ENCODE measurements at regions not wholly inside any gene's neighbourhood (a gene's known extent, or its start where the extent isn't known, plus 50 kb on each side); places are given as distances from the start of the nearest gene placed in this dataset.
A peak's percentile ranks its signal among the peaks of the same experiment; 100 is the strongest.
"Not testable (repeated sequence)": the region's sequence is repeated elsewhere in the genome, so short reads cannot be mapped to it uniquely, and the experiment has no call there.

- DNase-seq (no peak), ATAC-seq (peak in 2 of 4 donors; percentile 50 to 57)
- Histone ChIP-seq H3K4me3 (no peak overlapping the region), H3K27me3 (no peaks in the 10 kb centered on the region), H3K36me3 (no peaks in the 10 kb centered on the region), H3K27ac (peak overlapping the region in 4 of 12 donors; percentile 14 to 56 (median 26)), H3K4me1 (peaks cover 0 to 13% (median 1%) of the 10 kb centered on the region in 12 donors), H3K9me3 (no peaks in the 10 kb centered on the region)
- 24 to 48% (median 29%) methylated on average over 2 of the region's 2 CpGs for WGBS, 4 donors
- TF ChIP-seq POLR2A (IDR thresholded peaks at IDR 0.05), result no peak
- intact Hi-C loops (cut with DNase I), result no loop called here
These were observed 436.9 kb upstream of the TMEM132C start for GRCh38 chr12:127830065-127830460.

GRCh38 chr12:127830730-127831129 lies 436.2 kb upstream of the TMEM132C start:
- intact Hi-C loops (cut with DNase I), result no loop called here

GRCh38 chr12:127832172-127832571 lies 434.8 kb upstream of the TMEM132C start:
- Histone ChIP-seq H3K27ac (no peak overlapping the region), H3K4me3 (no peak overlapping the region), H3K36me3 (no peaks in the 10 kb centered on the region), H3K4me1 (peaks cover 0 to 13% (median 1%) of the 10 kb centered on the region in 12 donors), H3K9me3 (no peaks in the 10 kb centered on the region), H3K27me3 (no peaks in the 10 kb centered on the region)
- no peak for ATAC-seq
- 91 to 94% (median 91%) methylated on average over 3 of the region's 3 CpGs for WGBS, 4 donors
- DNase-seq, result no peak
- TF ChIP-seq CTCF (IDR thresholded peaks at IDR 0.05) (no peak), POLR2A (IDR thresholded peaks at IDR 0.05) (no peak)
- intact Hi-C loops (cut with DNase I), result no loop called here

More at GRCh38 chr12:127830730-127831129, 436.2 kb upstream of the TMEM132C start:
- H3K4me1 ChIP-seq, result peaks cover 0 to 13% (median 1%) of the 10 kb centered on the region in 12 donors
- H3K27ac ChIP-seq, result peak overlapping the region in 3 of 12 donors; percentile 14 to 27 (median 25)
- H3K27me3 ChIP-seq, result no peaks in the 10 kb centered on the region
- 87 to 90% (median 89%) methylated on average over 3 of the region's 3 CpGs for WGBS, 4 donors
- H3K9me3 ChIP-seq, result no peaks in the 10 kb centered on the region
- TF ChIP-seq CTCF (IDR thresholded peaks at IDR 0.05) (no peak), POLR2A (IDR thresholded peaks at IDR 0.05) (no peak)
- ATAC-seq (no peak), DNase-seq (no peak)
- H3K4me3 ChIP-seq, result no peak overlapping the region
- no peaks in the 10 kb centered on the region for H3K36me3 ChIP-seq

- H3K27ac ChIP-seq; H3K9me3 ChIP-seq; H3K4me1 ChIP-seq; H3K4me3 ChIP-seq; H3K27me3 ChIP-seq; H3K36me3 ChIP-seq; DNase-seq; intact Hi-C loops (cut with DNase I); ATAC-seq: not testable (repeated sequence)
- WGBS, 4 donors, result 62 to 82% (median 76%) methylated on average over 4 of the region's 4 CpGs
These were observed 430.2 kb upstream of the TMEM132C start for GRCh38 chr12:127836802-127837201.

- peaks cover 0 to 6% (median 0%) of the 10 kb centered on the region in 12 donors for H3K4me1 ChIP-seq
- no peak for TF ChIP-seq CTCF (IDR thresholded peaks at IDR 0.05)
- TF ChIP-seq POLR2A (IDR thresholded peaks at IDR 0.05), result no peak
- H3K4me3 ChIP-seq, result no peak overlapping the region
- intact Hi-C loops (cut with DNase I), result no loop called here
- no peak for DNase-seq
- no peaks in the 10 kb centered on the region for H3K36me3 ChIP-seq
- 59 to 79% (median 68%) methylated on average over 5 of the region's 5 CpGs for WGBS, 4 donors
- no peaks in the 10 kb centered on the region for H3K27me3 ChIP-seq
- H3K27ac ChIP-seq, result no peak overlapping the region
- peaks cover 0 to 10% (median 0%) of the 10 kb centered on the region in 12 donors for H3K9me3 ChIP-seq
- no peak for ATAC-seq
These were observed 409.3 kb upstream of the TMEM132C start for GRCh38 chr12:127857661-127858060.

Measured in heart left ventricle (tissue), 16 donors.